Stomach (tissue), 4 donors: ENCODE measurements at regions not wholly inside any gene's neighbourhood (a gene's known extent, or its start where the extent isn't known, plus 50 kb on each side); places are given as distances from the start of the nearest gene placed in this dataset.

ENCODE experiments used
- EP300 ChIP-seq: sonication (generic); formaldehyde crosslinking; IDR thresholded peaks from one replicate; pipeline ENCODE4 v1.6.1; 2017; ENCODE audit warnings: antibody characterized with exemption
- TF ChIP-seq, protein P1 (sequence below), 7 experiments: fragments of 450-650 bp in 4 of 7; fragments of 200-600 bp in 3 of 7; sonication (generic) in 3 of 7; IDR thresholded peaks; one replicate each; pipeline ENCODE4 v1.5.1; 2016 to 2019; ENCODE audit warnings: antibody characterized with exemption in 7 of 7, control low read depth in 2 of 7, mild to moderate bottlenecking in 1 of 7

- TF ChIP-seq, protein P1, sequence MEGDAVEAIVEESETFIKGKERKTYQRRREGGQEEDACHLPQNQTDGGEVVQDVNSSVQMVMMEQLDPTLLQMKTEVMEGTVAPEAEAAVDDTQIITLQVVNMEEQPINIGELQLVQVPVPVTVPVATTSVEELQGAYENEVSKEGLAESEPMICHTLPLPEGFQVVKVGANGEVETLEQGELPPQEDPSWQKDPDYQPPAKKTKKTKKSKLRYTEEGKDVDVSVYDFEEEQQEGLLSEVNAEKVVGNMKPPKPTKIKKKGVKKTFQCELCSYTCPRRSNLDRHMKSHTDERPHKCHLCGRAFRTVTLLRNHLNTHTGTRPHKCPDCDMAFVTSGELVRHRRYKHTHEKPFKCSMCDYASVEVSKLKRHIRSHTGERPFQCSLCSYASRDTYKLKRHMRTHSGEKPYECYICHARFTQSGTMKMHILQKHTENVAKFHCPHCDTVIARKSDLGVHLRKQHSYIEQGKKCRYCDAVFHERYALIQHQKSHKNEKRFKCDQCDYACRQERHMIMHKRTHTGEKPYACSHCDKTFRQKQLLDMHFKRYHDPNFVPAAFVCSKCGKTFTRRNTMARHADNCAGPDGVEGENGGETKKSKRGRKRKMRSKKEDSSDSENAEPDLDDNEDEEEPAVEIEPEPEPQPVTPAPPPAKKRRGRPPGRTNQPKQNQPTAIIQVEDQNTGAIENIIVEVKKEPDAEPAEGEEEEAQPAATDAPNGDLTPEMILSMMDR (IDR thresholded peaks at IDR 0.05) = no peak
- TF ChIP-seq EP300 = no peak
Observed at GRCh38 chr5:164422400-164422799, 917.0 kb downstream of the MAT2B start.
